Central memory CD4-positive, alpha-beta T cell (primary cell): ENCODE measurements at regions not wholly inside any gene's neighbourhood (a gene's known extent, or its start where the extent isn't known, plus 50 kb on each side); places are given as distances from the start of the nearest gene placed in this dataset.
"Not testable (repeated sequence)": the region's sequence is repeated elsewhere in the genome, so short reads cannot be mapped to it uniquely, and the experiment has no call there.

Experiments used
- DNase-seq: peaks from one replicate; pipeline ENCODE4 v3.0.0; 2022

DNA sequence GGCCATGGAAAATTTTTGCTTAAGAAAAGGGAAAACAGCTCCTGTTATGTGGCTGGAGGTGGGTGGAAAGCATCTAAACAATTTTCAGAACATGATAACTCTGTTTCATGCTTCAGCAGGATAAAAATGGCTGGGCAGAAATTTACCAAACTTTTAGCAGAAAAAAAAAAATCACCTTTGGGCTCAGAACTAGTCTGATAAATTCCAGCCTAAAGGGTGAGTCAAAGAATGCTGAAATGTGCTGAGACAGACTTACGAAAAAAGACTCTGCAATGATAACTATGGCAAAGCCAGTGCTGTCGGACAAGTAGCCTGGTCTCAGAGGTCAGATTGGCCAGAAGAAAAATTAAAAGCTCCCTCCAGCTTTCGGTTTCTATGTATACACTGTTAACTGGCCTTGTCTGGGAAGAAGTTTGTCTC lies 123.6 kb downstream of the LRATD1 start:
- no peak for DNase-seq

DNA sequence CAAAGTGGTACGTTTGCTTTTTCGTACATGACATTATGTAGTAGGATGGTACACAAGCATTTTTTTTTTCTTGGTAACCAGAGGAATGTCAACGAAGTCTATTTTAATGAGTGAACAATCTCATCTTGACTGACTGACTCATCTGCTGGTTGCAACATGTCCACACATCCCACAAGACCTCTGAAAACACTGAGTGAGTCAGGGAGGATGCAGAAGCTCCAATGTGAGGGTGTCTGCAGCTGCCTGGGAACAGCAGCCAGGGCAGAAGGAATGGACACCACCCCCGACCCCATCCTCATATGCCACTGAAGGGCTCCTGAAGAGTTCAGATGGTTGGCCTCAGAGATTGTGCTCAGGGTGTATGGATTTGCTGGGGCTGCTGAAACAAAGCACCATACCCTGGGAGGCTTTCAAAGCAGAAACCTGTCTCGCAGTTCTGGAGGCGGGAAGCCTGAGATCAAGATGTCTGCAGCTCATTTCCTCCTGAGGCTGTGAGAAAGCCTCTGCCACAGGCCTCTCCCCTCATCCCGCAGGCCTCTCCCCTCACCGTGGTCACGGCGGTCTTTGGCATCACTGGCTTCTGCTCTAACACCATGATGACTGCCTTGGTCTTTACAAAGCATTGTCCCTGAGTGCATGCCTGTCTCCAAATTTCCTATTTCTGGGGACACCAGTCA lies 124.6 kb downstream of the LRATD1 start:
- no peak for DNase-seq

DNA sequence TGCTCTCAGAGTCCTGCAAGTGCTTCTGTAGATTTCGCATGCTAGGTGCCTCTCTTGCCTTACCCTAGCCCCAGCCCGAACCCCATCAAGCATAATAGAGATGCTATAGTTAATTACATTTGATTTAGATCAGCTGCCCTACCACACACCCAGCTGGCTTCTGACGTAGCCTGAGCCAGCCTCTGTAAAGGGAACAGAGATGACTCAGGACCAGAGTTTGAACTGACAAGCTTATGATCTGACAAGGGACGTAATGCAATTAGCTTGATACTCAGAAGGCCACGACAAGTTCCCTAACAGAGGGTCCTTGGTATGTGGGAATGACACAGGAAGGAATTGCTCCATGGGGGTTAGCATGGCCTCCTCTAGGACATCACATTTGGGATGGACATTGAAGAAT lies 126.6 kb downstream of the LRATD1 start:
- no peak for DNase-seq

DNA sequence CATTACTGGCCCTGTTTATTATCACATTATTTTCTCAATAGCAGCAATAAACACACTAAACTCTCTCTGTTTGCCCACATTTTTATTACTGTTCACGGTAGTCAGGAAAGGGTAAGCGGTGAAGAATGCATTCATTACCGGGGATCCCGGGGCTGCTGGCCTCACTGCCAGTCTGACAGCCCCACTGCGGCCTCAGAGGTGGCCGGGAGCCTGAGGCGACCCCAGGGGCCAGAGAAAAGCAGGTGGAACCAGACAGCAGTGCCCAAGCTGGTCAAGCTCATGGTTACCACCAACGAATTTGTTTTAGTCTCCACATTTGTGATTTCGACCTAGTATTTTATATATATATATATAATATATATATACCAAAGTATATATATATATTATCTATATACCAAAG lies 127.7 kb downstream of the LRATD1 start:
- no peak for DNase-seq

DNA sequence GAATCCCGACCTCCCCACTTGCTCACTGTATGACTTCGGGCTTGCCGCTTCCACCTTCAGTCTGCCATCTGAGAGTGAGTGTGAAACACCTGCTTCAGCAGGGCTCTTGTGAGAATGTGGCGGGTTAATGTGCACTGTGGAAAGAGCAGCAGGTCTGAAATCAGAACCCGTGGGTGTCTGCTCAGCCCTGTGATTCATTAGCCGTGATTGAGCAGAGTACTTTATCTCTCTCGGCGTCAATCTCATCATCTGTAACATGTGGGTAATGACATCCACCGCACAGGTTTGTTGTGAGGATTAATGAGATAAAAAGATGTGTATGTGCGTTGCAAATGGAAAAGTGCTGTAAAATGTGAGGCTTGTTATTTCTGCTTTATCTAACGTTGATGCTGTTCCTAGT lies 128.6 kb downstream of the LRATD1 start:
- no peak for DNase-seq

DNA sequence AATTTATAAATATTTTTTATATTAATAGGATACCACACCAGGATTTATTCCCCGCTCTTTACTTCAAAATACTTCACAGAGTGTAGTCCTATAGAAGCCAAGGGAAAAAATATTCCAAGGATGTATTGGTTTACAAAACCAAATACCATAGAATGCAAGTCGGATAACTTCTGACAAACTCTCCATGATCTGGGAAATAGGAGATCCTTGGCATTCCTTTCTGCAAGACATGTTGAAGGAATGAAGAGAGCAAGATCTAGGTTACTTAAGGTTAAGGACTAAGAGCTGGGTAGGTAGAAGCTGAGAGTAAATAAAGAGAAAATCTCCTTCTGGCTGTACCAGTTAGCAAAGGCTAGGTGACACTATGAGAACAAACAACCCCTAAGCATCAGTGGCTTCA lies 141.2 kb downstream of the LRATD1 start:
- no peak for DNase-seq

DNA sequence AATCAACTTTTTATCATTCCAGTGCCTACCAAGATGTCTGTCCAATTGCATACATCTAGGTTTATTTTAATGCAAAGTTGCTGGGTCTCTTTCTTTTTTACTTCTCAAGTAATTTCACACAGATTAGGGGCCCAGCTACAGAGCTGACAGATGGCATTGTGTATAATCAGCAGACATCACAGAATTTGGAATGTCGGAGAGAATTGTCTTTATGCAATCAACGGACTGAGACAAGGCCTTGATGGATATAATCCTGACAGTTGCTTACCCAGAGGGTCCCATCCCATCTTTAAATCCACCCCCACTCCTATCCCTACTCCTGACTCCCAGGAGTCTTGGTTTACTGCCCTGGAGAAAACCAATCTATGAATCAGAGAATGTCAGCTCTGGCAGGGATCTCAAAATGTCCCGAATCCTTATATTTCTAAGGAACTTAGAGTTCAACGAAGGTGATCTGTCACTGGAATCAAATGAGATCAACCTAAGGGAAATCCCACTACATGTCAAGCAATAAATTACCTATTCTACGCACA lies 142.0 kb downstream of the LRATD1 start:
- no peak for DNase-seq

DNA sequence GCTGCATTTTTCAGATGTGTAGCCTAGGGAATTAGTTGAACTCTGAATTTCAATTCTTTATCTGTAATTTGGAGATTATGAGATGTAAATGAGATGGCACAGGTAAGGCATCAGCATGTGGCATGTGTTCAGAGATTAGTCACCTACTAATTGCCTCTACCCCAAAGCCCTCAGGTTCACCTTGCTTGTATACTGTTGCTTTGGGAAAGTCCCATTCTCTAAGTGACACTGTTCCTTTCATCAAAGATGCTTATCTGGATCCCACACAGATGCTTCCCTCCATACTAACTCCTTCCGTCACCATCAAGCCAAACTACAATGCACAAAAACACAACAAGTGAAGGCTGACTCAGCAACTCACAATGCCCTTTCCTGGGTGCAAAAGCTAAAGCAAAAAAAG lies 143.7 kb downstream of the LRATD1 start:
- no peak for DNase-seq

DNA sequence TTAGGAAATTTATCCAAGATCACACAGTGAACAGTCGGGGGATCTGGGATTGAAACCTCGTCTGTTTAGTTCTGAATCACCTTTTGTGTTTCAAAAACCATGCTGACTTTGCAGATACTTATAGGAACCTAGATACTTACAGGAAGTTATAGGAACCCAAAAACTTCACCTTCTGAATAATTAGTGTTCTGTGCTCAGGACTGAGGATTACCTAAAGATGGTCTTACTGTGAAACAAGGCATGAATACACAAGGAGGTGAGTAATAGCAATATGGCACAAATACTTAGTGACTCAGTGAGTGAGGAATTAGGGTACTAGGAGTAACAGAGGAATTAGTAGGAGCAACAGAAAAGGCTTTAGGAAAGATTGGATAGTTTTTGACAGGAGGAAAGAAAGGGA lies 145.5 kb downstream of the LRATD1 start:
- no peak for DNase-seq

DNA sequence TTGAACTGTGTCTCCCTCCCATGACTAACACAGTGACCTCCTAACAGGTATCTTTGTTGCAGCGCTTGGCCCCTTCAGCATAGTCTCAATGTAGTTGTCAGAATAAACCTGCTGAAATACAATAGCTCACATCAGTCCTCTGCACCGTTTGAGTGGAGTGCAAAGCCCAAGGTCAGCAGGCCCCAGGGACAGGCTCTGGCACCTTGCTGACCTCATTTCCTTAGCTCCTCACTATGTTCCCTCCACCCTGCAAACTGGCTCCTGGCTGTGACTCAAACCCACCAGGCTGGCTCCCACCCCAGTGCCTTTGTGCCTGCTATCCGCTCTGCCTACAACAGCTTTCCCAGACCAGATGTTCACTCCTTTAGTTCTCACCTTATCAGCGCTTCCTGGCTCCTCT lies 146.7 kb downstream of the LRATD1 start:
- DNase-seq, result no peak

DNA sequence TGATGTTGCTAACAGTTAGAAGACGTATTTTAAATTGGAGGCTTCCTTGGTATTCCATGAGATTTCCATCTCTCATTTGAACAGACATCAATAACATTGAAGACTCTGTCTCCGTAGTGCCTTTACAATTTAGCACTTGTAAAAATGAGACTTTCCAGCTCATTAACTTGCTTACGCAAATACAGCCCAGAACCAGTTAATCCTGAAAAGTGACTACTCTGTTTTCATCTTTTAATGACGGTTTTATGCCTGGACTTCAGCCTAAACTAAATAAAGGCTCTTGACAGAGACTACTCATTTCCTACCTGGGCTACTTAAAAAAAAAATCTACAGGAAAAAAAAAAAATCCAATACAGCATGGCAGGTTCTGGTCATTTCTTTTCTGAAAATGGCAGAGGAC lies 148.6 kb downstream of the LRATD1 start:
- DNase-seq, result no peak

DNA sequence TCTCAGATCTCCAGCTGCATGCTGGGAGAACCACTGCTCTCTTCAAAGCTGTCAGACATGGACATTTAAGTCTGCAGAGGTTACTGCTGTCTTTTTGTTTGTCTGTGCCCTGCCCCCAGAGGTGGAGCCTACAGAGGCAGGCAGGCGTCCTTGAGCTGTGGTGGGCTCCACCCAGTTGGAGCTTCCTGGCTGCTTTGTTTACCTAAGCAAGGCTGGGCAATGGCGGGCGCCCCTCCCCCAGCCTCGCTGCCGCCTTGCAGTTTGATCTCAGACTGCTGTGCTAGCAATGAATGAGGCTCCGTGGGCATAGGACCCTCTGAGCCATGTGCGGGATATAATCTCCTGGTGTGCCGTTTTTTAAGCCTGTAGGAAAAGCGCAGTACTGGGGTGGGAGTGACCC lies 156.3 kb downstream of the LRATD1 start:
- not testable (repeated sequence) for DNase-seq

DNA sequence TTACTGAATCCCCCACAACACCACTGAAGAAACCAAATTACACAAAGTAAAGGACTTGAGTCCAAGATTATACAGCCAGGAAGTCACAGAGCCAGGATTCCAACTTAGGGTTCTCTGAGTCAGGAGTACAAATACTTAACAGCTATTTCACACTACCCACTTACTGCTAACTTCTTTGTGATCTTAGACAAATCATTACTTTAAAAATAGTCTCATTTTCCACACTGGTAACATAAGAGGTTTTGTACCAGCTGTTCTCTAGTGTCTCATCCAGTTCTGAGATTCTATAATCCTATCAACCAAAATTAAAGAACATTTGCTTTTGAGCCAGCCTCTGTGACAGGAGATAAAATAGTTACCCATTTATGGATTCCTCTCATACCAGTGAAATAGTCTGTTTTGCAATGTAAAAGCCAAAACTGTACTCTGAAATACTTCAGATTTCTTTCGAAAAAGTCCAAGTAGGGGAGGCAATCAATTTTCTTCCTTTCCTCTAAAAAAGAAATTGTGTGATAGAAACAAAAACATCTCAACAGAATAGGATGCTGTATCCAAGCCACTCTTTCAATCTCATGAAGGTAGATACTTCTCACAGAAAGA lies 157.6 kb downstream of the LRATD1 start:
- DNase-seq, result no peak

DNA sequence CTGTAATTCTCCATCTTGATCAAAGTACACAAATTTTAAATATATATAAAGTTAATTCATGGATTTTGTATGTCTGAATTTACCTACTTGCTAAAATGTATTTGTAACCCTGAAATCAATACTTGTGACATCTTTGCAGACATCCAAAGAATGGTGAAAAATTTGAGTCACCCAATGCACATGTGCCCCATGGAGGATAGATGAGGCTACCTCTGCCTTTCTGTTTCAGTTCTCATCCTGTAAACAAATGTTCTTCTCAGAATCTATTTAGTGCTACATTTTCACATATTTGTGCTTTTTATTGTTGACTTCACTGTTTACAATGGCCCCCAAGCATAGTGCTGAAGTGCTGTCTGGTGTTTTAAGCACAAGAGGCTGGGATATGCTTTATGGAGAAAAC lies 171.5 kb downstream of the LRATD1 start:
- DNase-seq, result no peak

DNA sequence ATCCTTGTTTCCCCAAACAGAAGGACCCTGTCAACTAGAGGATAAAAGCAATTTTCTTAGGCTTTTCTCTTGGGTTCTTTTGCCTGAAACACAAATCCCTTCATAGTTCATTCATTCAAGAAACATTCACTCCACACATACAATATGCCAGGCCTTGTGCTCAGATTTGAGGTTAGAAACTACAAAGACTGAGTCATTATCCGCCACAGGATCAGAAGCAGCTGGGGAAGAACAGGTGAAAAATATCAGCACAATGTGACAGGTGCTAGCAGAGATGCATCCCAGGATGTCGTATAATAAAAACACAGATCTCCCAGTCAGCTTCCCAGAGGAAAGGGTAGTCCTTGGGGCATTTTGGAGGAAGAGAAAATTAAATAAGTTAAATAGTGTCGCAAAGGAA lies 172.4 kb downstream of the LRATD1 start:
- no peak for DNase-seq

DNA sequence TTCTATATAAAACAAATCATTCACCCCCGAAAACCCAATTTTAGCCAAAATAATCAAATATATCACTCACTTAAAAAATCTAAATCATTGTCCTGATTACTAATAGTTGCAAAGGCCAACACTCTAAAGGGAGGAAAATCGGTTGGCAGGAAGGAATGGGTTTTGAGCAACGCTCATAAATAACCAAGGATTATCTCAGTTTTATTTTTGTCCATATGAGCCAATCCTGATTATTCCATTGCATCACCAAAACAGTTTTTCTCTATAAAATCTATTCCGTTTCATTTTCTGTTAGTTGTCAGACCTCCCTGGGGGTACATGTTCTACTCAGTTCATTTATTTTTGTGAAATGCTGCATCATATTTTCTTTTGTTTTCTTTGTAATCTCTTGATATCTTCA lies 174.1 kb downstream of the LRATD1 start:
- no peak for DNase-seq

DNA sequence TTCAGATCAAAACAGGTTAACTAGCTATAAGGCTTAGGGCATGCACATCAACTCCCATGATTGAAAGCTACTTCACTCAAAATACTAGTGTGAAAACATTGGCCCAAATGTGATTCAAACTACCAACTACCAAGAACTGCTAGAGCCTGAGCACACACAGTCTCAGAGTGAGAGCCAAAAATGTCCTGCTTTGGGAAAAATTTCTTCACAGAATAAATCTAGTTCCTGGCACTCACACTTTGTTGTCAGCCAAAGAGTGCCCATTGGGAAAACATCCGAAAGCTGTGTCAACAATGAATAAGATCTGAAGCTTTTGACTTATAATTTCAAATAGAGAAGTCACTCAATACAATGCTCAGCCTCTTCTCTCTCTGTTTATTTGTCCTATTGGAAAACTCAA lies 182.7 kb downstream of the LRATD1 start:
- no peak for DNase-seq

DNA sequence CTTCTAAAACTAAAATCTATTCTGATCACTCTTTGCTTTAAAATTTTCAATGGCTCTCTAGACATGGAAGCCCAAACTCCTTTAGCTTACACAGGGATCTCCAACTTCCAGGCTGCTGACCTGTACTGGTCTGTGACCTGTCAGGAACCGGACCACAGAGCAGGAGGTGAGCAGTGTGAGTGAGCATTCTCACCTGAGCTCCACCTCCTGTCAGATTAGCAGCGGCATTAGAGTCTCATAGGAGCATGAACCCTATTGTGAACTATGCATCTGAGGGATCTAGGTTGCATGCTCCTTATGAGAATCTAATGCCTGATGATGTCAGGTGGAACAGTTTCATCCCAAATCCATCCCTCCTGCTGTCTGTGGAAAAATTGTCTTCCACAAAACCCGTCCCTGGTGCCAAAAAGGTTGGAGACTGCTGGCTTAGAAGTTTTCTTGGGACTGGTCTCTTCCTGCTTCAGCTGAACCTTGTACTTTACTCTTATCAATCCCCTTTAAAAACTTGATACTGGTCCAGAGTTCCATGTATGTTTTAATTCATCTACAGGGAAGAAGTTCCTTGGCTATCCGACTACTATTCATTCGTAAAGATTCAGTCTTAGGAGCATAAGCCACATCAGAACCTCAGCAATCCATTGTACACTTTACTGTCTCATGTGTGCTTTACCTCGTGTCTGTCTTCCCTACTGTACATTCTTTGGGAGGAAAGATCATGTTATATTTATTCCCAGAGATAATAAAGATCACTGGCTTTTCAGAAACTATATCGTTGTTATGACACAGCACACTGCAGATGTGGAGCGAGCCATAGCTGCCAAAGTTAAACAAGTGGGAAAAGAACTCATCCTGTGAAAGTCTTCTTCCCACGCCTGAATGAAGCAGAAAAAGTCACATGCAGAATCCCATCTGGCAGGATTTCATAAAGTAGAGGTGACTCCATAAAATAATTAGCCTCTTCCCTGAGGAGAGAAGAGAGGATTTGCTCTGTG lies 183.8 kb downstream of the LRATD1 start:
- DNase-seq, result no peak

DNA sequence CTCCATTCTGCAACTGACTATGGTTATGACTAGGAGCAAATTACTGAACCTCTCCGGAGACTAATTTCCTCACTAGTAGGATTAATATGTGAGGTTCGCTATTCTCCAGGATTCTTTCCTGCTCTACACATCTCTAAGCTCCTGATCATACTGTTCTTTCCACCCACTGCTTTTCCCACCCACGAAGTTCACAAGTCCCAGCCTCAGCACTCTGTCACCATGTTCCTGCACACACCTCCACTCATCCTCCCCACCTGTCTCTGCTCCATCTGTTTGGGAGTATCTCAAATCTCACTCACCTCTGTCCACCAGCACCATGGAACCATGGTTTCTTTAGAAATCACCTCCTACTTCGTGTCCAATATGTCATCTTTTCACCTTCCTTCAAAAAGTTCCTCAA lies 185.3 kb downstream of the LRATD1 start:
- no peak for DNase-seq

DNA sequence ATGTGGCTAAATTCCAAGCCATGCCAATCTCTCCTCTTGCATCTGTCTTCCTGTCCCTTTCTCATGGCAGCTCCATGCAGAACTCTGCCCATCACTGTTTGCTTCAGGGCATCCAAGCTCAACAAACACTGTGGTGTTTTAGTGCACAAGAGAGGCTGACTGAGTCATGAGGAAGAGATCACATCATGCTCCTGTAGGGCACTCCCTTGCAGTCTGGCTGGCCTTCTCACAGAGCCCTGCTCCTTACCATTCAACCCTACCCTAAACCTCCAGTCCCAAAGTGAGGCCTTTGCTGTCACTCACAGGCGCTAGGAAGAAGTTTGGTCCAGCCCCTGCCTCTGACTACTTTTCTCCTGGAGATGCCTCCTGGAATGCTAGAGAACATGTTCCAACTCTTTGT lies 194.0 kb downstream of the LRATD1 start:
- no peak for DNase-seq

DNA sequence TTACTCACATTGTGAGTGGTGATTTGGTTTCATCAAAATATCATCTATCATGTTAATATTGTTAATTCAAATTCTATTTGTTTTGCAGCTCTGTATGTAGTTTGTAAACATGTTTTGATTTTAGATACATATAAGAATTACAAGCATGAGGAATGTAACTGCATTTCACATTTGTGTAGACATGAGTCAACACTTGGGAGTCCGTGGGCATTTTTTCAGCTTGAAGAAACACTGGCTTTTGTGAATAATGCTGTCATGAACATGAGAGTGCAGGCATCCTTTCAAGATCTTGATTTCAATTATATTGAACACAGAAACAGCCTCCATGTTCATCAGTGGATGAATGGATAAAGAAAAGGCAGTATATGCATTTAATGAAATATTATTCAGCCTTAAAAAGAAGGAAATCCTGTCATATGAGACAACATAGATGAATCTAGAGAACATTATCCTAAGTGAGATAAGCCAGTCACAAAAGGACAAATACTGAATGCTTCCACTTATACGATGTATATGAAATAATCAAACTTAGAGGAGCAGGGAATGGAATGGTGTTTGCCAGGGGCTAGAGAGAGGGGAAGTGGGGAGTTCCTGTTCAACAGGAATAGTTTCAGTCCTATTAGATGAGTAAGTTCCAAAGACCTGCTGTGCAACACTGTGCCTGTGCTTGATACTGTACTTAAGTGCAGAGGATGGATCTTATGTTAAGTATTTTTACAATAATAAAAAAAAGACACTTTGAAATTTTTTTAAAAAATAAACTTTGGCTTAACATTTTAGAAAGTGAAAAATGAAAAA lies 194.9 kb downstream of the LRATD1 start:
- no peak for DNase-seq

DNA sequence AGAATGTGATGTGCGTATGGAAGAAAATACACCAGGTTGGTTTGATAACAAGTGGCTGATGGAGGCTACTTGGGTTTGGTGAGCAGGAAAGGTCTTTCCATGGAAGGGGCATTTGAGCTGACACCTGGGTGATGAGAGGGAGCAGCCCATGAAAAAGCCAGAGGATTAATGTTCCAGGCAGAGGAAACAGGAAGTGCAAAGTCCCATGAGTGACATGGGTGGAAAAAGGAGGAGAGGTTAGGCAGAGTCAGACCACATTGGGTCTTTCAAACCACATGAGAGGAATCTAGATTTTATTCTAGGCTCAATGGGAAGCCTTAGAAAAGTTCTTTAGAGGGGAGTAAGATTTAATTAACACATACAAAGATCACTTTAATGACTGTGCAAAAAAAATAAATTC lies 195.7 kb downstream of the LRATD1 start:
- DNase-seq, result no peak

DNA sequence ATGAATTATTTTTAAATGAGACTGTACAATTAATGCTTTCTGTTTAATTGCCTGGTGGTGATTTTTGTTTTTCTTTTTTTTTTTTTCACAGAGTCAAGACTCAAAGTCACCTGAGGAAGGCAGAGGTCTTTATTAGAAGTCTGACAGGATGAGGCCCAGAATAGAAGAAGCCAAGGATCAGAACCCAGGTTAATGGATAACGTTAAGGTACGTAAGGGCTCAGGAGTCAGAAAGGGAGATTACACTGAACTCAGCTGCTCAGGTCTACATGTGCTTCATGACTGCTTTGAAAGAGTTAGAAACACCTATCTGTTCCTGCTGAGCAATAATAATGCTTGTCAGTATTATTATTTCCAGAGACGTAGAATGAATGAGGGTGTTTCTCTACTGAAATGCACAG lies 196.5 kb downstream of the LRATD1 start:
- no peak for DNase-seq
